Omental fat pad (tissue), 3 donors: ENCODE measurements at regions not wholly inside any gene's neighbourhood (a gene's known extent, or its start where the extent isn't known, plus 50 kb on each side); places are given as distances from the start of the nearest gene placed in this dataset.

ENCODE experiments used
- ATAC-seq: fragments of 150-250 bp; one replicate; pipeline ENCODE4 v1.9.1; 2016; ENCODE audit warnings: mild to moderate bottlenecking, moderate library complexity; ENCODE audit not compliant: low FRiP score
- DNase-seq: peaks from one replicate; pipeline ENCODE4 v3.0.0-alpha.2; 2019; ENCODE audit warnings: low spot score
- TF ChIP-seq, protein P1 (sequence below), 3 donors: fragments of 450-650 bp; IDR thresholded peaks; one replicate each; pipeline ENCODE4 v1.5.1; 2016 to 2017; ENCODE audit warnings: antibody characterized with exemption in 3 of 3, mild to moderate bottlenecking in 3 of 3, moderate library complexity in 2 of 3

DNA sequence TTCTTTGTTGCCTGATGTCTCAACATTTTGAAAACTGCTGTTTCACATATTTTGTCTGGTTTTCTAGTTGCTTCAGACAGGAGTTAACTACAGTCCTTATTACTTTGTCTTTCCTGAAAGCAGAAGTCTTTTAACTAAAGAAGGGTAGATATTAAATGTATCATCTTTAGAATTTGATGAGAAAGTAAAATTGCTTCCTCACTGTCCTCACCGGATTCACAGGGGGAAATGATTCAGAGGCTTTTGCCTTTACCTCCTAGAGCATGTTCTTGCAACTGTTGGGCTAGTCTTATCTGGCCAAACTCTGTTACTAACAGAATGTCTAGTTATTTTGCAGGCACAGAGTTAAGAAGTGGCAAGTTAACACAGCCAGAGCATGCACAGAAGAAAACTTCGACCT, 107.2 kb upstream of the VAV3 start:
- ATAC-seq = no peak
- TF ChIP-seq, protein P1, sequence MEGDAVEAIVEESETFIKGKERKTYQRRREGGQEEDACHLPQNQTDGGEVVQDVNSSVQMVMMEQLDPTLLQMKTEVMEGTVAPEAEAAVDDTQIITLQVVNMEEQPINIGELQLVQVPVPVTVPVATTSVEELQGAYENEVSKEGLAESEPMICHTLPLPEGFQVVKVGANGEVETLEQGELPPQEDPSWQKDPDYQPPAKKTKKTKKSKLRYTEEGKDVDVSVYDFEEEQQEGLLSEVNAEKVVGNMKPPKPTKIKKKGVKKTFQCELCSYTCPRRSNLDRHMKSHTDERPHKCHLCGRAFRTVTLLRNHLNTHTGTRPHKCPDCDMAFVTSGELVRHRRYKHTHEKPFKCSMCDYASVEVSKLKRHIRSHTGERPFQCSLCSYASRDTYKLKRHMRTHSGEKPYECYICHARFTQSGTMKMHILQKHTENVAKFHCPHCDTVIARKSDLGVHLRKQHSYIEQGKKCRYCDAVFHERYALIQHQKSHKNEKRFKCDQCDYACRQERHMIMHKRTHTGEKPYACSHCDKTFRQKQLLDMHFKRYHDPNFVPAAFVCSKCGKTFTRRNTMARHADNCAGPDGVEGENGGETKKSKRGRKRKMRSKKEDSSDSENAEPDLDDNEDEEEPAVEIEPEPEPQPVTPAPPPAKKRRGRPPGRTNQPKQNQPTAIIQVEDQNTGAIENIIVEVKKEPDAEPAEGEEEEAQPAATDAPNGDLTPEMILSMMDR (IDR thresholded peaks at IDR 0.05) = no peak
- DNase-seq = no peak

DNA sequence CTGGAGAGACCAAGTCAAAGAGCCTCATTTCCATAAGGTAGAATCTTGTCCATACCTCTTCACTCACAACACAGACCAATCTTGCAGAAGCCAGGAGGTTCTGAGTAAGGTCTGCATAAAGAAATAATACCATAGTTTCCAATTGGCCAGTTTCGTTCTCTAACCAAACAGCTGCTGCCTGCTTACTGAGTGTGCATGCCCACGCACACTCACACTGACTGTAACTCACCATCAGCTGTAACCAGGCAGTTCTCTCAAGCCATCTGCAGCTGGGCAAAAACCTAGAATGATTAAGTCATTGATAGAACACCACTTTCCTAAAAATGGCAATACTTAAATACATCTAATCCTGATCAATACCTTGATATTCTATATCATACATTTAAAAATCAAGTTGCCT, 106.6 kb upstream of the VAV3 start:
- ATAC-seq = no peak
- no peak for DNase-seq
- TF ChIP-seq, protein P1 (IDR thresholded peaks at IDR 0.05) = no peak

DNA sequence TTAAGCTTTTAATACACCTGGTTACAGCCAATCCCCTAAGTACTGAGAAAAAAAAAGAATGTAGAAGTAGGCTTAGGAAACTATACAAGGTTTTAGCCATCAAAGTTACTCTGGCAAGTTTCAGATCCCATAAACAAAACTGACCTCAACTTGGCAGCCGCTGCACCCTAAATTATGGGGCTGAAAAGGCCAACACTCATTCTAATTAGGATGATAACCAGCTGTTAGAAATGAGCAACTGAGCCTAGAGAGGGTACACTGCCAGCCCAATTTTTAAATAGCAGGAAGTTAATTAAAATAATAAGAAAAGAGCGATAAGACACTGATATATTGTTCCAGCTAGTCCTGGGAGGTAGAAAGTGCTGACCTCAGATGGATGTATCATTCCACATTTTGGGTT, 105.7 kb upstream of the VAV3 start:
- no peak for DNase-seq
- TF ChIP-seq, protein P1 (IDR thresholded peaks at IDR 0.05) = no peak
- no peak for ATAC-seq

DNA sequence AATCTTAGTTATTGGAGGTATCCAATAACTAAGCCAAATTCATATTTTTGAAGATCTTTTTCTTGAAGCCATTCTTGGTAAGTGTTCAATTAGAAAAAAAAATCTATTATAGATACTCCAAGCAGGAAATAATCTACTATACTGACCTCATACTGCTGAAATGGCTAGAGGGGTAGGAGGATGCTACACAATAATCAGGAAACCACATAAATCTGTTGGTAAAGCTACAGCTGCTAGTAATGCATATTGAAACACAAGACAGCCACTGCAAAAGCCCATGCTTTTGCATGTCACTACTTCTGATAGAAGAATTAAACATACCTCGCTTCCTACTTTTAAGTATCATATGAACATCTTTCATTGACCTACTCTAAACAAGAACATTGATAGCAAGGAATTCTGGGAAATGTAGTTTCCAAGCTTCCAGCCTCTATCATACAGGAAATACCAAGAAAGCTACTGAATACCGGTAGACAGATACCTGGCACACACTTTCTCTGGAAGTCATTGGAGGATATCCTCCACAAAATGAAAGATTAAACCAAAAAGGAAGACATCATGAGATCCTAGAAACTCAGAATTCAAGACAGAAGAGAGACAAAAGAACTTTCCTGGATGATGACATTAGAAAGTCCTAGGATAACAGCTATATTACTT, 103.0 kb upstream of the VAV3 start:
- ATAC-seq (no peak), DNase-seq (no peak)
- TF ChIP-seq, protein P1 (IDR thresholded peaks at IDR 0.05) = no peak

DNA sequence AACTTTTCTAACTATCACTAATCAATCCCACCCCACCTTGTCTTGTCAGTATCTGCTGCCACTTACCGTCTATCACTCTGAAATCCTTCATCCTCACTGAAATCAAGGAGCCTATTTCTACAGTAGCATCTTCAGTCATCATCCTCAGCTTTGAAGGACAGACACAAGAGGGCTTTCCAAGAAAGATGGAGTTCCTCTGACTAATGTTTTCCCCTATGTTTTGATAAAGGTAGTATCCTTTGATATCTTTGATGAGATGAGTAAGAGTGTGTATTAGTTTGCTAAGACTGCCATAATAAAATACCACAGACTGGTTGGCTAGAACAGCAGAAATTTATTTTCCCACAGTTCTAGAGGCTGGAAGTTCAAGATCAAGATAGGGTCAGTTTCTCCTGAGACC, 101.8 kb upstream of the VAV3 start:
- DNase-seq (no peak), ATAC-seq (no peak)
- TF ChIP-seq, protein P1 (IDR thresholded peaks at IDR 0.05) = no peak

DNA sequence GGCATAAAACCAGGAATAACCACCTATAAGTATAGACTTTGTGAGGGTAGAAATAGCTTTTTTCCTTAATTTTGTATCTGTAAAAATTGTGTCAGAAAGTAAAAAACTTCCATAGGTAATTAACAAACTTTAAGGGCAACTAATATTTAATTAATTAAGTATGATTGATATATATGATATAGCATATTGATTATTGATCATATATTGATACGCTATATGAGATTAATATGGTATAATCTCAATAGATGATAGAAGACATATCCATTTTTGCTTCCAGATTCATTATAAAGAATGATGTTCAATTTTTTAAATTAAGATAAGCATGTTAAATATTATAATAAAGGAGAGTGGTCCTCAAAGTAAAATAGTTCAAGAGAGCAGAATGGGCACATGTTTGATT, 99.3 kb upstream of the VAV3 start:
- no peak for DNase-seq
- TF ChIP-seq, protein P1 (IDR thresholded peaks at IDR 0.05) = no peak
- no peak for ATAC-seq

DNA sequence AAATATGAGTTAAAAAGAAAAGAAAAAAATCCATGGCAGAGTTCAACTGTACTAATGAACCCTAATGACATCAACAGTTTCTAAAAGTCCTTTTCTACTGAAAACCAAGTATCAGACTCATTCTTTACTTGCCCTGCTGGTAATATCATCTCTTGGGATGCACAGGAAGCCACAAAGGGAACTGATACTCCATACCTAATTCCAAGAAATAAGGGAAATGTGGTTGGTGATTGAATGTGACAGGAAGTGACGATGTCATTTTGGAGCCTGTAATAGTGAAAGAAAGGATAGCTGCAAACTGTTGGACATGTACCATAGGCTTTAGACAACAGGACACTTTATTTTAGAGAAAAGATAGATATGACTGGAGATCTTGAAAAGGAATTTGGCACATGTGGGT, 98.7 kb upstream of the VAV3 start:
- TF ChIP-seq, protein P1 (IDR thresholded peaks at IDR 0.05) = no peak
- DNase-seq (no peak), ATAC-seq (no peak)
